NCI-H128 (cell line): ENCODE measurements at regions not wholly inside any gene's neighbourhood (a gene's known extent, or its start where the extent isn't known, plus 50 kb on each side); places are given as distances from the start of the nearest gene placed in this dataset.
"Not testable (repeated sequence)": the region's sequence is repeated elsewhere in the genome, so short reads cannot be mapped to it uniquely, and the experiment has no call there.

Source experiments
- DNase-seq: peaks from one replicate; lab custom pipeline; 2025; ENCODE audit not compliant: unreplicated experiment; lab: John Stamatoyannopoulos, UW

GRCh38 chr3:166554023-166554422, 716.8 kb upstream of the BCHE start:
- DNase-seq, result no peak

GRCh38 chr3:166533740-166534139, 696.5 kb upstream of the BCHE start:
- DNase-seq, result no peak

- no peak for DNase-seq
Observed at GRCh38 chr3:166531730-166532129, 694.5 kb upstream of the BCHE start.

- DNase-seq, result no peak
Observed at GRCh38 chr3:166527325-166527724, 690.1 kb upstream of the BCHE start.

- DNase-seq, result no peak
Observed at GRCh38 chr3:166526881-166527280, 689.7 kb upstream of the BCHE start.

GRCh38 chr3:166522017-166522416, 684.8 kb upstream of the BCHE start:
- no peak for DNase-seq

- no peak for DNase-seq
Observed at GRCh38 chr3:166519443-166519842, 682.2 kb upstream of the BCHE start.

- no peak for DNase-seq
Observed at GRCh38 chr3:166518040-166518439, 680.8 kb upstream of the BCHE start.

- DNase-seq, result no peak
Observed at GRCh38 chr3:166510382-166510781, 673.2 kb upstream of the BCHE start.

- DNase-seq, result not testable (repeated sequence)
Observed at GRCh38 chr3:166500420-166500819, 663.2 kb upstream of the BCHE start.

GRCh38 chr3:166499636-166500035, 662.4 kb upstream of the BCHE start:
- no peak for DNase-seq

- no peak for DNase-seq
Observed at GRCh38 chr3:166498446-166498845, 661.2 kb upstream of the BCHE start.

- DNase-seq, result no peak
Observed at GRCh38 chr3:166489826-166490225, 652.6 kb upstream of the BCHE start.

GRCh38 chr3:166488977-166489672, 651.9 kb upstream of the BCHE start:
- no peak for DNase-seq

GRCh38 chr3:166484470-166484869, 647.2 kb upstream of the BCHE start:
- DNase-seq, result no peak

GRCh38 chr3:166481340-166481739, 644.1 kb upstream of the BCHE start:
- no peak for DNase-seq

GRCh38 chr3:166478356-166478755, 641.1 kb upstream of the BCHE start:
- DNase-seq, result no peak

GRCh38 chr3:166473501-166473900, 636.3 kb upstream of the BCHE start:
- no peak for DNase-seq

- no peak for DNase-seq
Observed at GRCh38 chr3:166472015-166472414, 634.8 kb upstream of the BCHE start.

GRCh38 chr3:166471074-166471767, 634.0 kb upstream of the BCHE start:
- DNase-seq, result no peak

GRCh38 chr3:166462891-166463470, 625.8 kb upstream of the BCHE start:
- no peak for DNase-seq

GRCh38 chr3:166461626-166462025, 624.4 kb upstream of the BCHE start:
- no peak for DNase-seq
